Mesodermal cell (in vitro differentiated cells): ENCODE measurements at regions not wholly inside any gene's neighbourhood (a gene's known extent, or its start where the extent isn't known, plus 50 kb on each side); places are given as distances from the start of the nearest gene placed in this dataset.
"Not testable (repeated sequence)": the region's sequence is repeated elsewhere in the genome, so short reads cannot be mapped to it uniquely, and the experiment has no call there.

Source experiments
- H3K27ac ChIP-seq: 2 replicates; pipeline ENCODE4 v1.7.0; 2013; ENCODE audit warnings: mild to moderate bottlenecking, low read depth, low read length, moderate library complexity; ENCODE audit not compliant: severe bottlenecking
- H3K36me3 ChIP-seq: 2 replicates; pipeline ENCODE4 v1.7.1; 2013; ENCODE audit warnings: mild to moderate bottlenecking, low read length, moderate library complexity; ENCODE audit not compliant: control insufficient read depth, insufficient read depth
- H3K4me1 ChIP-seq: one replicate; pipeline ENCODE4 v1.7.1; 2013; ENCODE audit warnings: mild to moderate bottlenecking, low read length; ENCODE audit not compliant: insufficient read depth, control insufficient read depth, poor library complexity, severe bottlenecking
- H3K4me3 ChIP-seq: 2 replicates; pipeline ENCODE4 v1.7.0; 2013; ENCODE audit warnings: low read length, control low read depth, mild to moderate bottlenecking; ENCODE audit not compliant: insufficient read depth, poor library complexity, severe bottlenecking; ENCODE audit errors: extremely low read depth
- H3K9me3 ChIP-seq: 2 replicates; pipeline ENCODE4 v1.7.1; 2013; ENCODE audit warnings: mild to moderate bottlenecking, low read length, moderate library complexity; ENCODE audit not compliant: control insufficient read depth
- WGBS, 2 experiments: methylation state at CpG; one replicate each; pipeline ENCODE4 v1.1.5; 2013; ENCODE audit warnings: missing lambda C conversion rate in 2 of 2; ENCODE audit not compliant: insufficient coverage in 2 of 2; 5-methylcytosine and 5-hydroxymethylcytosine counted together

DNA sequence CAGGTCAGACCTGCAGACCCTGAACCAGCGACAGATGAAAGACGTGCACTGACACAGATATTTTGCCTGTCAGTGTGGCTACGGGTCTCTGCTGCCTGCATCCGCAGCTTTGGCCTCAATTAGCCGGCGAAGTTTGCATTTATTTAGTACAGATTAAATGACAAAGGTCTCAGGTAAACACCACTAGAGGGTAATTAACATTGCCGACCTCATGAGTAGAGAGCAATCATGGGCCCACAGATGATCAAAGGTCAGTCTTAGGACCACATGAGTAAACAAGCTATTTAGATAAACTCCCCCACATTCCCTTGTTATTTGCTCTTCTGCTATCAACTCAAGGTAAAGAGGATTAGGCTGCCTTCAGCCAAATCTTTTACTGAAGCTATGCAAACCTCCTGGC is 248.1 kb upstream of the SEL1L start:
- WGBS, 2 experiments = 72 to 80% methylated on average over 6 of the region's 7 CpGs
- not testable (repeated sequence) for H3K36me3 ChIP-seq, H3K9me3 ChIP-seq, H3K4me1 ChIP-seq, H3K27ac ChIP-seq, H3K4me3 ChIP-seq

- no peak overlapping the region for H3K27ac ChIP-seq
- no peak overlapping the region for H3K4me3 ChIP-seq
- H3K9me3 ChIP-seq = no peaks in the 10 kb centered on the region
- no peaks in the 10 kb centered on the region for H3K4me1 ChIP-seq
- H3K36me3 ChIP-seq = no peaks in the 10 kb centered on the region
- WGBS, 2 experiments = 86 to 88% methylated on average over 4 to 5 of the region's 5 CpGs
Measured at GRCh38 chr14:81784084-81784483, 250.4 kb upstream of the SEL1L start.

DNA sequence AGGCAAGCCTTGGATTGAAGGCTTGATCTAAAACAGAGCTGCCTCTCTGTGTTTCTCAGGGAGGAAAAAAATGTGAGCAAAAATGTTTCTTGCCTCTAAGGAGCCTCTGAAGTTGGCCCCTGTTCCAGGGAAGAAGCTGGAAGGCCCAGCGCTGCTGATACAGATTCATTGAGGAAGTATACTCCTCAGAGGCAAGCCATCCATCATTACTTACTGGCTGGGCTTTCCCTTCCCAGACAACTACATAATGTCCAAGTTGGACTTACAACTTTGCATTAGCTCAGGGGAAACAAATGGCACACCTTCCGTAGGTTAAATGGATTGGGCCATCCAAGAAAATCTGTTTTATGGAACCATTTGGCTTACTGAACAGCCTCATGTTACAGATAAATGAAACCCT is 263.7 kb upstream of the SEL1L start:
- Histone ChIP-seq H3K4me3 (no peak overlapping the region), H3K36me3 (no peaks in the 10 kb centered on the region), H3K4me1 (no peaks in the 10 kb centered on the region), H3K9me3 (no peaks in the 10 kb centered on the region), H3K27ac (no peak overlapping the region)
- 91 to 100% methylated on average over 2 of the region's 2 CpGs for WGBS, 2 experiments

DNA sequence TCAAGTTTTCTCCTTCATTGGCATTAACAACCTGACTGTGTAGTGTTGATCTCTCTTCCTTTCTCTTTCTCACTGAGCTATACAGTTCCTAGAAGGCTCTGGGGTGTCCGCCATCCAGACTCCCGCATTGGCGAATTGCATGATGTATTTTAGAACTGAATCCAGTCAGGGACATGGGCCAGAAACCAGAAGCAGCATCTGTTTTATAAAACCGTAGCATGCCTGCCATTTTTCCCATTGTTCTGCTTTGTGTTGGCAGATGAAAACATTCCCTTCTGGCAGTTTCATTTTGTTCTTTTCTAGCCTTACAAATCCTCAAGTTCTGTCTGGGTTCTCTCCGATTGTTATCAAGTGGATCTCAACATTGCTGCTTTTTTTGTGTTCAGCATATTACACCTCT is 268.3 kb upstream of the SEL1L start:
- Histone ChIP-seq H3K9me3 (no peaks in the 10 kb centered on the region), H3K27ac (no peak overlapping the region), H3K36me3 (no peaks in the 10 kb centered on the region), H3K4me1 (no peaks in the 10 kb centered on the region), H3K4me3 (no peak overlapping the region)
- 92 to 93% methylated on average over 5 of the region's 5 CpGs for WGBS, 2 experiments

DNA sequence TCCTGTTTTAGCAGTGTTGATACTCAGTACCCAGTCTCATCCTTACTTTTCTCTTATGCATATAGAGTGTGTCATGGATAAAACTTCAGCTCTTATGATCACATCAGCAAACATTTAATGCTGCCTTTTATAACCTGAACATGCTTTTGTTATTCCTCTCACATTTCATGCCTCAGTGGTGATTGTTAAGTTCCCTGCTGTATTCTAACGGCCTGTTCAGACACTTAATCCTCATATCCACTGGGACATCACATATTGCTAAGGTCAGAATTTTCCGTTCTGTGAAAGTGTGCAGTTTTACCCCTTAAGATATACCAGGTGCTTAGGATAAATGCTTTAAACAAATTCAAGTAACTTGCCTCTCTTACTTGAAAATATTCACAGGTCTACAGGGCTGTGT is 268.7 kb upstream of the SEL1L start:
- no peak overlapping the region for H3K4me3 ChIP-seq
- H3K36me3 ChIP-seq = no peaks in the 10 kb centered on the region
- H3K4me1 ChIP-seq = no peaks in the 10 kb centered on the region
- no peaks in the 10 kb centered on the region for H3K9me3 ChIP-seq
- 50 to 100% methylated on average over 1 of the region's 2 CpGs for WGBS, 2 experiments
- H3K27ac ChIP-seq = no peak overlapping the region

DNA sequence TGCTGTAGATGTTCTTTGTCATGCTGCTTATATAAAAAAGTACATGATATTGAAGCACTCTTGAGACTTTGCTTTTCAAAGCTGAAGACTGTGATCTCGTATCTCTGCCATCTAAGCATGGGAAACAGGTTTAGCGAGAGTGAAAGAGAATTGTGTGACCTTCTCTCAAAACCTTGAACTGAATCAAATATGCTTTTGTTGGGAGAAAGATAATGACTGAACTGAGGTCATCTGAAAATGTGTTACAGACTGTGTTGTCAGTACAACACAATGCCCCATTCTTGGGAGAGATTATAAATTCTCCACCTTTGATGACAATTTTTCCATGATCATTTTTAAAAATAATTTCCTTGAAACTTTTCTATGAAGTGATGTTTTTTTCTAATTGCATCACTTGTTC is 272.1 kb upstream of the SEL1L start:
- Histone ChIP-seq H3K36me3 (no peaks in the 10 kb centered on the region), H3K9me3 (no peaks in the 10 kb centered on the region), H3K27ac (no peak overlapping the region), H3K4me3 (no peak overlapping the region), H3K4me1 (no peaks in the 10 kb centered on the region)
- 80 to 94% methylated on average over 1 to 2 of the region's 2 CpGs for WGBS, 2 experiments

DNA sequence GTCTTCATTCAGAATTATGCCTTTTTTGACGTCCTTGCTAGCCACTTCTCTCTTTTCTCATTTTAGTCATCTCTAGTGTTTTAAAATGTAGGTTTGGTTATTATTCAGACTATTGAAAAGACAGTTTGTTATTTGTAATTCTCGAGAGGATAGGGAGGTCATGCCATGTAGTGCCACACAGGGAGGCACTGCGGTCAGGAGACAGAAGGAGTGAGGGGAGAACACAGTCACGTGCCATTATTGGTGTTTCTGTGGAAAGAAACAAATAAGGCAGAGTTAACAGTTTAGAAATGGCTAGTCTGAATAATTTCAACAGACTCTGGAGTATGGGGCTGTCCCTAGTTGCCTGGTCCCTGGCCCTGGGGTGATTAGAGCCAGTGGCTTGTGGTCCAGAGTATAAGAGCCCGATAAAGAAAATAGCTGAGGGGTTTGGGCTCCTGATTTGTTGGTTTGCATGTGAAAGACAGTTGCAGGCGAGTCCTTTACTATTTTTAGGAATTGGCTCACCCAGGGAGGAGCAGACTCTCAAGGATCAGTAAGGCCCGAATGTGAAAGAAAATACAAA is 278.1 kb upstream of the SEL1L start:
- 83 to 84% methylated on average over 4 to 5 of the region's 7 CpGs for WGBS, 2 experiments
- H3K4me1 ChIP-seq = no peaks in the 10 kb centered on the region
- no peak overlapping the region for H3K4me3 ChIP-seq
- no peak overlapping the region for H3K27ac ChIP-seq
- H3K9me3 ChIP-seq = no peaks in the 10 kb centered on the region
- H3K36me3 ChIP-seq = no peaks in the 10 kb centered on the region

GRCh38 chr14:81818271-81818670 is 284.6 kb upstream of the SEL1L start:
- 33% methylated on average over 1 of the region's 1 CpG; no CpG with 5 or more reads in 1 of the 2 experiments for WGBS, 2 experiments
- Histone ChIP-seq H3K9me3 (no peaks in the 10 kb centered on the region), H3K27ac (no peak overlapping the region), H3K4me1 (no peaks in the 10 kb centered on the region), H3K4me3 (no peak overlapping the region), H3K36me3 (no peaks in the 10 kb centered on the region)

GRCh38 chr14:81819344-81819743 is 285.7 kb upstream of the SEL1L start:
- 81 to 88% methylated on average over 5 of the region's 5 CpGs for WGBS, 2 experiments
- no peaks in the 10 kb centered on the region for H3K9me3 ChIP-seq
- no peak overlapping the region for H3K4me3 ChIP-seq
- H3K36me3 ChIP-seq = no peaks in the 10 kb centered on the region
- H3K4me1 ChIP-seq = no peaks in the 10 kb centered on the region
- H3K27ac ChIP-seq = no peak overlapping the region

- Histone ChIP-seq H3K4me3 (no peak overlapping the region), H3K27ac (no peak overlapping the region), H3K36me3 (no peaks in the 10 kb centered on the region), H3K4me1 (no peaks in the 10 kb centered on the region), H3K9me3 (no peaks in the 10 kb centered on the region)
- no CpG with 5 or more reads among the region's 1 CpG for WGBS, 2 experiments
Measured at GRCh38 chr14:81819910-81820309, 286.3 kb upstream of the SEL1L start.

DNA sequence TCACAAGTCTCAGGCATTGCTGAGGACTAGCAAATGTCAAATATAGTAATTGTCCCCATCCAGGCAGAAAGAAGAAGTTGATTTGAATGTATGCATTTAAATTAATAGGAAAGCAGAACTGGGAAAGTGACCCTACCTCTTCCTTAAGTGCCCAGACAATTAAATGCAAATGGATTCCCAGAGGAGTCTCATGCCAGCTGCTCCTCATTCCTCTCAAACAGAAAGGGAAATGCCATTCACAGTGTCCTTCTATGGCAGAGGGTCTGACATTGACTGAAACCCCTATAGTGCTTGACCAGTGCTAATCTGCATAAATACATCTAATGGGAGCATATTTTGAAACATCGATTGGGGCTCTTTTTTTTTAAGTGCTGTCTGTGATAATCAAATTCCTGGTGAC is 292.4 kb upstream of the SEL1L start:
- no peaks in the 10 kb centered on the region for H3K9me3 ChIP-seq
- H3K4me1 ChIP-seq = no peaks in the 10 kb centered on the region
- H3K27ac ChIP-seq = no peak overlapping the region
- H3K36me3 ChIP-seq = no peaks in the 10 kb centered on the region
- WGBS, 2 experiments = 71% methylated on average over 1 of the region's 1 CpG; no CpG with 5 or more reads in 1 of the 2 experiments
- H3K4me3 ChIP-seq = no peak overlapping the region
